BE2C (cell line): ENCODE measurements at regions not wholly inside any gene's neighbourhood (a gene's known extent, or its start where the extent isn't known, plus 50 kb on each side); places are given as distances from the start of the nearest gene placed in this dataset.

Experiments
- DNase-seq: peaks from one replicate; pipeline ENCODE4 v3.0.0-alpha.2; 2020
- H3K27me3 ChIP-seq: fragments of 250-450 bp; sonication (Bioruptor Pico); 2 replicates; pipeline ENCODE4 v1.5.1; 2020; ENCODE audit warnings: mild to moderate bottlenecking
- H3K36me3 ChIP-seq: fragments of 250-450 bp; sonication (Bioruptor Pico); 2 replicates; pipeline ENCODE4 v1.5.1; 2020; ENCODE audit warnings: mild to moderate bottlenecking
- H3K4me1 ChIP-seq: fragments of 250-450 bp; sonication (Bioruptor Pico); 2 replicates; pipeline ENCODE4 v1.5.1; 2020
- H3K4me3 ChIP-seq: 2 replicates; pipeline ENCODE4 v1.5.1; 2011; ENCODE audit warnings: low read depth, low read length
- H3K9me3 ChIP-seq: fragments of 250-450 bp; sonication (Bioruptor Pico); 2 replicates; pipeline ENCODE4 v1.5.1; 2020
- CTCF ChIP-seq: IDR thresholded peaks from 2 replicates; pipeline ENCODE4 v1.5.1; 2012; ENCODE audit warnings: mild to moderate bottlenecking, low read depth, low read length

- H3K27me3 ChIP-seq = no peaks in the 10 kb centered on the region
- H3K9me3 ChIP-seq = no peaks in the 10 kb centered on the region
- no peak for DNase-seq
- no peaks in the 10 kb centered on the region for H3K36me3 ChIP-seq
- no peak for TF ChIP-seq CTCF
- H3K4me1 ChIP-seq = peaks cover 17% of the 10 kb centered on the region
- H3K4me3 ChIP-seq = no peak overlapping the region
These were observed 82.2 kb downstream of the ANKRD60 start for GRCh38 chr20:58146081-58146745.

GRCh38 chr20:58145506-58146080 is 82.9 kb downstream of the ANKRD60 start:
- no peaks in the 10 kb centered on the region; the same call in 1 of the 2 replicates for H3K9me3 ChIP-seq
- peaks cover 15% of the 10 kb centered on the region for H3K4me1 ChIP-seq
- H3K4me3 ChIP-seq = no peak overlapping the region
- no peaks in the 10 kb centered on the region for H3K36me3 ChIP-seq
- no peak for TF ChIP-seq CTCF
- H3K27me3 ChIP-seq = no peaks in the 10 kb centered on the region
- no peak for DNase-seq

GRCh38 chr20:58144096-58144495 is 84.4 kb downstream of the ANKRD60 start:
- H3K4me3 ChIP-seq = no peak overlapping the region
- no peaks in the 10 kb centered on the region; the same call in 1 of the 2 replicates for H3K9me3 ChIP-seq
- no peak for DNase-seq
- peaks cover 2% of the 10 kb centered on the region for H3K4me1 ChIP-seq
- TF ChIP-seq CTCF = no peak
- H3K36me3 ChIP-seq = no peaks in the 10 kb centered on the region
- no peaks in the 10 kb centered on the region for H3K27me3 ChIP-seq

GRCh38 chr20:58143531-58143930 is 84.9 kb downstream of the ANKRD60 start:
- Histone ChIP-seq H3K4me1 (no peaks in the 10 kb centered on the region; the same call in 1 of the 2 replicates), H3K9me3 (no peaks in the 10 kb centered on the region; the same call in 1 of the 2 replicates), H3K36me3 (no peaks in the 10 kb centered on the region), H3K4me3 (no peak overlapping the region), H3K27me3 (no peaks in the 10 kb centered on the region)
- TF ChIP-seq CTCF = no peak
- DNase-seq = no peak

- H3K4me1 ChIP-seq = no peaks in the 10 kb centered on the region; the same call in 1 of the 2 replicates
- H3K36me3 ChIP-seq = no peaks in the 10 kb centered on the region
- H3K27me3 ChIP-seq = no peaks in the 10 kb centered on the region
- no peak for DNase-seq
- H3K4me3 ChIP-seq = no peak overlapping the region
- no peak for TF ChIP-seq CTCF
- H3K9me3 ChIP-seq = no peaks in the 10 kb centered on the region; the same call in 1 of the 2 replicates
These were observed 85.6 kb downstream of the ANKRD60 start for GRCh38 chr20:58142843-58143185.
